ENCODE measurements at regions not wholly inside any gene's neighbourhood (a gene's known extent, or its start where the extent isn't known, plus 50 kb on each side); places are given as distances from the start of the nearest gene placed in this dataset.
"Not testable (repeated sequence)": the region's sequence is repeated elsewhere in the genome, so short reads cannot be mapped to it uniquely, and the experiment has no call there.

DNA sequence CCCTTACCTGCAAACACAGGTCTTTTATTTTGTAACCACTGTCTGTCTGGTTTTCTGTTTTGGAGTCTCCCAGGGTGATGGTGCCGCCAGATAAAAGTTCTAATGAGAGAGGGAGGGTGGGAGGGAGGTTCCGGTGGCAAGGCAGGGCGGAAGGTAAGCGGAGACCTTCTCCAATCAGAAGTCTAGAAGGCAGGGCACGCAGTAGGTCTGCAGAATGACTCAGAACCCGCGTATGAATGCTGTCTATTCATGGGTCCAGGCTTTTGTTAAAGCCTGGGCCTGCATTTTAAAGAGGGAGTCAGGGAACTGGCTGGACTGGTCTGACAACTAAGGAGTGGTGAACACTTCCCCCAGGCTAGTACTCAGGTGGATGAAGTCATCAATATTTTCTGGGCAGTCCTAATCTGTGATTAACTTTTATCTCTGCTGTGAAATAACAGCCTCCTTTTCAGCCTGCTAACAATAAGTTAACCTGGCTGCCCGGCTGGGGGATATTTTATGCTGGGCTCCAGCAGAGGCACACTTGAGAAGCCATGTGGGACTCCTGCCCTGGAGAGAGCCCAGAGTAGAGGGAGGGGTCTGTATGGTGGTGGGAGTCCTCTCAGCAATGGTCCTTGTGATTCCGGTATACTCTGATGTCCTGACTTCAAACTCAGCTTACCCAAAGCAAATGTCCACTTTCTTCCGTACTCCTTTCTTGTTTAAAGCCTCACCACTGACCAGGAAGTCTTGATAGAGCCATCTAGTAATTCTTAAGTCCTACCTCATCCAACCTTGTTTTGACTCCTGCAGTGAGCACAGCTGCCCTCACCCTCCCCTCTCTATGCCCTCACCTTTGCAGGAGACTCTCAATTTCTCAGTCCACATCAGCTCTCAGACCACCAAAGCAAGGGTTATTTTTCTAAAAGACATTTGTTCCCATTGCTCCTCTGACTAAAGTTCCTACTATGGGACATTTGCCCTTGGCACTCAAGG is 85.3 kb upstream of the PLGLB2 start:
- TF ChIP-seq, protein P1, sequence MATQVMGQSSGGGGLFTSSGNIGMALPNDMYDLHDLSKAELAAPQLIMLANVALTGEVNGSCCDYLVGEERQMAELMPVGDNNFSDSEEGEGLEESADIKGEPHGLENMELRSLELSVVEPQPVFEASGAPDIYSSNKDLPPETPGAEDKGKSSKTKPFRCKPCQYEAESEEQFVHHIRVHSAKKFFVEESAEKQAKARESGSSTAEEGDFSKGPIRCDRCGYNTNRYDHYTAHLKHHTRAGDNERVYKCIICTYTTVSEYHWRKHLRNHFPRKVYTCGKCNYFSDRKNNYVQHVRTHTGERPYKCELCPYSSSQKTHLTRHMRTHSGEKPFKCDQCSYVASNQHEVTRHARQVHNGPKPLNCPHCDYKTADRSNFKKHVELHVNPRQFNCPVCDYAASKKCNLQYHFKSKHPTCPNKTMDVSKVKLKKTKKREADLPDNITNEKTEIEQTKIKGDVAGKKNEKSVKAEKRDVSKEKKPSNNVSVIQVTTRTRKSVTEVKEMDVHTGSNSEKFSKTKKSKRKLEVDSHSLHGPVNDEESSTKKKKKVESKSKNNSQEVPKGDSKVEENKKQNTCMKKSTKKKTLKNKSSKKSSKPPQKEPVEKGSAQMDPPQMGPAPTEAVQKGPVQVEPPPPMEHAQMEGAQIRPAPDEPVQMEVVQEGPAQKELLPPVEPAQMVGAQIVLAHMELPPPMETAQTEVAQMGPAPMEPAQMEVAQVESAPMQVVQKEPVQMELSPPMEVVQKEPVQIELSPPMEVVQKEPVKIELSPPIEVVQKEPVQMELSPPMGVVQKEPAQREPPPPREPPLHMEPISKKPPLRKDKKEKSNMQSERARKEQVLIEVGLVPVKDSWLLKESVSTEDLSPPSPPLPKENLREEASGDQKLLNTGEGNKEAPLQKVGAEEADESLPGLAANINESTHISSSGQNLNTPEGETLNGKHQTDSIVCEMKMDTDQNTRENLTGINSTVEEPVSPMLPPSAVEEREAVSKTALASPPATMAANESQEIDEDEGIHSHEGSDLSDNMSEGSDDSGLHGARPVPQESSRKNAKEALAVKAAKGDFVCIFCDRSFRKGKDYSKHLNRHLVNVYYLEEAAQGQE (IDR thresholded peaks at IDR 0.05) = not testable (repeated sequence)
- TF ChIP-seq GABPA (IDR thresholded peaks at IDR 0.05 in 1 of 2, conservative IDR thresholded peaks at IDR 0.05 in 1 of 2); RAD21 (IDR thresholded peaks at IDR 0.05); JUND (IDR thresholded peaks at IDR 0.05); FOXA1 (IDR thresholded peaks at IDR 0.05); YY1 (IDR thresholded peaks at IDR 0.05); SP1 (IDR thresholded peaks at IDR 0.05); NR2F2 (IDR thresholded peaks at IDR 0.05); TAF1 (conservative IDR thresholded peaks at IDR 0.05): not testable (repeated sequence)
- TF ChIP-seq, protein P2, sequence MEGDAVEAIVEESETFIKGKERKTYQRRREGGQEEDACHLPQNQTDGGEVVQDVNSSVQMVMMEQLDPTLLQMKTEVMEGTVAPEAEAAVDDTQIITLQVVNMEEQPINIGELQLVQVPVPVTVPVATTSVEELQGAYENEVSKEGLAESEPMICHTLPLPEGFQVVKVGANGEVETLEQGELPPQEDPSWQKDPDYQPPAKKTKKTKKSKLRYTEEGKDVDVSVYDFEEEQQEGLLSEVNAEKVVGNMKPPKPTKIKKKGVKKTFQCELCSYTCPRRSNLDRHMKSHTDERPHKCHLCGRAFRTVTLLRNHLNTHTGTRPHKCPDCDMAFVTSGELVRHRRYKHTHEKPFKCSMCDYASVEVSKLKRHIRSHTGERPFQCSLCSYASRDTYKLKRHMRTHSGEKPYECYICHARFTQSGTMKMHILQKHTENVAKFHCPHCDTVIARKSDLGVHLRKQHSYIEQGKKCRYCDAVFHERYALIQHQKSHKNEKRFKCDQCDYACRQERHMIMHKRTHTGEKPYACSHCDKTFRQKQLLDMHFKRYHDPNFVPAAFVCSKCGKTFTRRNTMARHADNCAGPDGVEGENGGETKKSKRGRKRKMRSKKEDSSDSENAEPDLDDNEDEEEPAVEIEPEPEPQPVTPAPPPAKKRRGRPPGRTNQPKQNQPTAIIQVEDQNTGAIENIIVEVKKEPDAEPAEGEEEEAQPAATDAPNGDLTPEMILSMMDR (IDR thresholded peaks at IDR 0.05; ENCODE audit: low read depth, low read length, missing input control) = not testable (repeated sequence)
- TF ChIP-seq, protein P3, sequence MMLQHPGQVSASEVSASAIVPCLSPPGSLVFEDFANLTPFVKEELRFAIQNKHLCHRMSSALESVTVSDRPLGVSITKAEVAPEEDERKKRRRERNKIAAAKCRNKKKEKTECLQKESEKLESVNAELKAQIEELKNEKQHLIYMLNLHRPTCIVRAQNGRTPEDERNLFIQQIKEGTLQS (IDR thresholded peaks at IDR 0.05) = not testable (repeated sequence)
